Panc1 (cell line): ENCODE measurements at regions not wholly inside any gene's neighbourhood (a gene's known extent, or its start where the extent isn't known, plus 50 kb on each side); places are given as distances from the start of the nearest gene placed in this dataset.
"Not testable (repeated sequence)": the region's sequence is repeated elsewhere in the genome, so short reads cannot be mapped to it uniquely, and the experiment has no call there.

Source experiments
- CTCF ChIP-seq: fragments of 450-650 bp; IDR thresholded peaks from 2 replicates; pipeline ENCODE4 v1.5.1; 2017; ENCODE audit warnings: mild to moderate bottlenecking
- POLR2AphosphoS5 ChIP-seq: IDR thresholded peaks from 2 replicates; pipeline ENCODE4 v1.6.1; 2012; ENCODE audit warnings: mild to moderate bottlenecking, low read depth, low read length, moderate library complexity
- SIN3A ChIP-seq: IDR thresholded peaks from 2 replicates; pipeline ENCODE4 v1.6.1; 2012; ENCODE audit warnings: low read depth, mild to moderate bottlenecking, low read length, moderate library complexity, borderline replicate concordance; ENCODE audit not compliant: insufficient read depth
- TCF7L2 ChIP-seq: IDR thresholded peaks from 2 replicates; pipeline ENCODE4 v1.6.1; 2011; ENCODE audit warnings: mild to moderate bottlenecking, low read depth, low read length, inconsistent platforms

GRCh38 chr13:109265438-109265742, 521.0 kb downstream of the IRS2 start:
- not testable (repeated sequence) for TF ChIP-seq CTCF, POLR2AphosphoS5, TCF7L2, SIN3A
